ENCODE measurements at regions not wholly inside any gene's neighbourhood (a gene's known extent, or its start where the extent isn't known, plus 50 kb on each side); places are given as distances from the start of the nearest gene placed in this dataset.

- TF ChIP-seq POLR2A (IDR thresholded peaks at IDR 0.05) = no peak
- no peak for TF ChIP-seq POLR2AphosphoS5 (IDR thresholded peaks at IDR 0.05; ENCODE audit: insufficient read depth in 1 of 2, low read depth in 1 of 2)
Observed at GRCh38 chr5:59955241-59955640, 61.7 kb upstream of the PDE4D start.
